ENCODE measurements at regions not wholly inside any gene's neighbourhood (a gene's known extent, or its start where the extent isn't known, plus 50 kb on each side); places are given as distances from the start of the nearest gene placed in this dataset.

DNA sequence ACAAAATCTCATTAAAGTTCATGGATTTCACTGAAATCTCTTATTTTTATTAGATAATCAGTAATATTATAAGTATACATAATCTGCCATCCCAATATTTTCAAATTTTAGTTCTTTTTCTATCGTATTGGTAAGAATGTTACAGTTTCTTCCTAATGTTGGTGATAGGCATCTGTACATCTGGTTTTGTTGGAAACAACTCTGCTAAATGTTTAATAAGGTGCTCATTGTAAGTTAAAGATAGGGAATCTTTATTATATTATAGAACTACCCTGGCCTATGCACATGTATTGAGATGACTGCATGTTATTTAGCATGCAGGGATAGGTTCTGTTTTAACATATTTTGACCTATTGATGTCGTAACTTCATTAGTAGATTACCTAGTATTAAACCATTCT, 188.6 kb upstream of the PRPS1L1 start:
- no peak for DNase-seq (ENCODE audit: low read depth)
- TF ChIP-seq, protein P1, sequence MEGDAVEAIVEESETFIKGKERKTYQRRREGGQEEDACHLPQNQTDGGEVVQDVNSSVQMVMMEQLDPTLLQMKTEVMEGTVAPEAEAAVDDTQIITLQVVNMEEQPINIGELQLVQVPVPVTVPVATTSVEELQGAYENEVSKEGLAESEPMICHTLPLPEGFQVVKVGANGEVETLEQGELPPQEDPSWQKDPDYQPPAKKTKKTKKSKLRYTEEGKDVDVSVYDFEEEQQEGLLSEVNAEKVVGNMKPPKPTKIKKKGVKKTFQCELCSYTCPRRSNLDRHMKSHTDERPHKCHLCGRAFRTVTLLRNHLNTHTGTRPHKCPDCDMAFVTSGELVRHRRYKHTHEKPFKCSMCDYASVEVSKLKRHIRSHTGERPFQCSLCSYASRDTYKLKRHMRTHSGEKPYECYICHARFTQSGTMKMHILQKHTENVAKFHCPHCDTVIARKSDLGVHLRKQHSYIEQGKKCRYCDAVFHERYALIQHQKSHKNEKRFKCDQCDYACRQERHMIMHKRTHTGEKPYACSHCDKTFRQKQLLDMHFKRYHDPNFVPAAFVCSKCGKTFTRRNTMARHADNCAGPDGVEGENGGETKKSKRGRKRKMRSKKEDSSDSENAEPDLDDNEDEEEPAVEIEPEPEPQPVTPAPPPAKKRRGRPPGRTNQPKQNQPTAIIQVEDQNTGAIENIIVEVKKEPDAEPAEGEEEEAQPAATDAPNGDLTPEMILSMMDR (conservative IDR thresholded peaks at IDR 0.05; ENCODE audit: low read depth, low read length) = no peak
- no peak overlapping the region for H3K4me3 ChIP-seq (ENCODE audit: low read length)

DNA sequence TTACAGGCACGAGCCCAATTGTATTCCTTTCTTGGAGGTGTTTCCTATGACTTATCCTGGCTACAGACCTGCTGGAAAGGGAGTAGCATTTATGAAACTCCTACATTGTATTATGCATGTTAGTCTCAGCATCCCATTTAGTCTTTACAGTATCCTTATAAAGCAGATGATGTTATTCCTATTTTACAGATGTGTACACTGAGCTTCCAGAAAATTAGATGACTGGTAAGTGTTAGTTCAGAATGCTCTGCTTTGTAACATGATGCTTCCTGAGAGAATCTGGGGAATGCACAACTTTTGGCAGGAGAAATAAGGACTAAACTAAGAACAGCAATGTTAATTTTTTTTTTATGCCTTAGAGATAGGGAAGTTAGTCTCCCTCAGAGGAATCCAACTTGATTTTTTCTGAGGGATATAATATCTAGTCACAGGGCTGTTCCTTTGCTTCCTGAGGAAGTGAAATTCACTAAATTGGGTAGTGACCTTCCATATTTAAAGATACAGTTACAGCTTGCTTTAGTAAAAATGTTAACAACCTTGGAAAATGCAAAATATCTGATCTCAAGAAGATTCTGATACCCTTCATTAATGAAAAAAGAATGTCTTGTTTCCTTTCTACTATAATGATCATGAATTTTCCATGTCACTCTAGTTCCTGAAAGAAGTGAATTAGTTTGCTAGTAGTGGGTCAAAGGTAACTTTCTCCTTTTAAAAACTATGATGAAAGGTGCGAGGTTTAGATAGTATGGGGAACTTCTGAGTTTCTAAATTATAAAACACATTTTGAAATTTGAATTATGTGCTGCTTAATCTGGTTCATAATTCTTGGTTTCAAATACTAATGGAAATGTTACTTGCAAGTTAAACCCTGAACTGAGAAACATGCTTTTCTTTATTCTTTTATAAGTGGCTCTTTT, 194.0 kb upstream of the PRPS1L1 start:
- no peak for DNase-seq (ENCODE audit: low read depth)
- TF ChIP-seq, protein P1 (conservative IDR thresholded peaks at IDR 0.05; ENCODE audit: low read depth, low read length) = no peak
- no peak overlapping the region for H3K4me3 ChIP-seq (ENCODE audit: low read length)

DNA sequence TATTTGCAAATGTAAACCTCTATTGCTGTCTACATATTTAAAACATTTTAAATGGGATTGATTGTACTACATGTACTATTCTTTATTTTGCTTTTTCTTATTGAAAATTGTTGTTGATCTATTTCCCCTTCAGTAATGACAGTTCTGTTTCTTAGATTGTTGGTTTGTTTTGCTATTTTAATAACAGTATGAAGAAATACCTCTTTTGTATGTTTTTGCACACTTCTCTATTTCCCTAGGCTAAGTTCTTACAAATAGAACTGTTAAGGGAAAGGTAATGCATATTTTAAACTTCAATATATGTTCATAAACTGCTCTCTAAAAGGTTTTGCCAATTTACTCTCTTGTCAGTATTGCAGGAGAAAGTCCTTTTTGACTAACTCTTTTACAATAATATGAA, 195.0 kb upstream of the PRPS1L1 start:
- TF ChIP-seq, protein P1 (conservative IDR thresholded peaks at IDR 0.05; ENCODE audit: low read depth, low read length) = no peak
- no peak for DNase-seq (ENCODE audit: low read depth)
- H3K4me3 ChIP-seq (ENCODE audit: low read length) = no peak overlapping the region

DNA sequence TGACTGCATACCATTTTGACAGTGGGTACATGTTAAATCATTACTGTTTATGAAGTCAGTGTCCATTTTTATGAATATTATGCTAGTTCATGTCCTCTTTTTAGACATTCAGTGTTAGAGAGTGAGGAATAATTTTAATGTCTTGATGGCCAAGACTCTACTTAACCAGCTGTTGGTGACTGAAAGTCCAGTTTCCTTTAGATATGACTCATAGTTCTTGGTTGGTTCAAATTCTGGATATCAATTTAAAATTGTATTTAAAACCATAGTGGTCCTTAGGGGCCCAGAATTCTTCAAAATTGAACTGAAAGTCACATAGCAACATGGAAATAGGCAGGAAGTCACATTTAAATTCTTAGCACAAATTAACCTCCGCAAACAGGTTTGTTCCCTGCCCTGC, 196.5 kb upstream of the PRPS1L1 start:
- TF ChIP-seq, protein P1 (conservative IDR thresholded peaks at IDR 0.05; ENCODE audit: low read depth, low read length) = no peak
- no peak for DNase-seq (ENCODE audit: low read depth)
- H3K4me3 ChIP-seq (ENCODE audit: low read length) = no peak overlapping the region

DNA sequence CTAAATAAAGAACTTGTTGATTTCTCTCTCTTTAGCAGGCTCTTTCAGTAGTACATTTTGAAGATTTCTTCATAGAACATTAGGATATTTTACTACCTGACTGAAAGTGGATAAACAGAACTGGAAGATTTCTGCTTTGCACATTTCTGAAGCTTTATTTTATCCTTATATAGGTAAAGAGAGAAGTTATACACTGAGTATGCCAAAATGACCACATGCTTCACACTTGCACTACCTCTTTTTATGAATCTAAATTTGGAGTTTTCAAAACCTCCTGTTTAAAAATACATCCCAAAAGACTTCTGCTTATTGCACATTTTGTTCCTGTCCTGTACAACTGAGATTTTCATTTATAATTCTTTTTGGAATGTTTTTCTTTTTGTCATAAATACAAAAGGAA, 197.4 kb upstream of the PRPS1L1 start:
- TF ChIP-seq, protein P1 (conservative IDR thresholded peaks at IDR 0.05; ENCODE audit: low read depth, low read length) = no peak
- DNase-seq (ENCODE audit: low read depth) = no peak

GRCh38 chr7:18226598-18226997, 199.0 kb upstream of the PRPS1L1 start:
- TF ChIP-seq, protein P1 (conservative IDR thresholded peaks at IDR 0.05; ENCODE audit: low read depth, low read length) = no peak
- no peak for DNase-seq (ENCODE audit: low read depth)
- H3K4me3 ChIP-seq (ENCODE audit: low read length) = no peak overlapping the region

More for the DNA sequence above, 197.4 kb upstream of the PRPS1L1 start:
- no peak overlapping the region for H3K4me3 ChIP-seq (ENCODE audit: low read length)

DNA sequence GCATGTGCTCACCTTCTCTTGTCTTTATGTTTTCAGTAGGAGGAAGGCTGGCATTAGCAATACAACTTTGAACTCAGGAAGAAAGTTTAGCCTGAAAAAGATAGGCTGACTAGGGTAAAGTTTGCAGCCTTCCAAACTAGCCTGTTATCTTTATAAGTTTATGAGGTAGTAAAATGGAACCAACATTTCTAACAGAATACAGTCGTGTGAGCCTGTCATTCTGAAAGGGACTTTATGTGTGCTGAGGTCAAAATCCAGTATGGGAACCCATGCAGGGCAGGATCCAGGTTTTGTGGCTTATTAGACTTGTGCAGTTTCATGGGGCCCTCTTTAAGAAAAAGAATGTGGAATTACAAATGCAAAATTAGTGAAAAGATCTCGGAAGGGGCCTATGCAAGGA, 201.0 kb upstream of the PRPS1L1 start:
- no peak for DNase-seq (ENCODE audit: low read depth)
- TF ChIP-seq, protein P1 (conservative IDR thresholded peaks at IDR 0.05; ENCODE audit: low read depth, low read length) = no peak
- H3K4me3 ChIP-seq (ENCODE audit: low read length) = no peak overlapping the region
